ENCODE measurements at regions not wholly inside any gene's neighbourhood (a gene's known extent, or its start where the extent isn't known, plus 50 kb on each side); places are given as distances from the start of the nearest gene placed in this dataset.

DNA sequence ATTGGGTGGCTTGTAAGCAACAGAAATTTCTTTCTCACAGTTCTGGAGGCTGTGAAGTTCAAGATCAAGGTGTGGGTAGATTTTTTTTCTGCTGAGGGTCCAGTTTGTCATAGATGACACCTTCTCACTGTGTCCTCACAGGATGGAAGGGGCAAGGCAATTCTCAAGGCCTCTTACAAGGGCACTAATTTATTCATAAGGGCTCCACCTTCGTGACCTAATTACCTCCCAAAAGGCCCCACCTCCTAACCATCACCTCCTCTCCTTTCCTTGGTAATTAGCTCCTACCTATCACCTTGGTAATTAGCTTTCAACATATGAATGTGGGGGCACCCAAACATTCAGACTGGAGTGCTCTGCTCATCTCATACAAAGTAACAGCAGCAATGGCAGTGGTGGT lies 92.3 kb upstream of the CD44 start:
- Mint-ChIP-seq H3K36me3 (no peaks in the 10 kb centered on the region), H3K4me1 (no peaks in the 10 kb centered on the region), H3K4me3 (no peak overlapping the region), H3K27ac (no peak overlapping the region), H3K27me3 (ENCODE audit: low read depth) (peaks cover 3% of the 10 kb centered on the region; the same call in 1 of the 2 replicates), H3K9me3 (peaks cover 18% of the 10 kb centered on the region)
- POLR2A ChIA-PET: no interaction called here
- CTCF ChIA-PET: interaction anchor here (1.5 kb wide), 1 partner anchor 259 kb away, joined by 3 read pairs; no protein-coding TSS in a partner anchor
- ATAC-seq (no peak), DNase-seq (ENCODE audit: low spot score) (no peak)
- TF ChIP-seq JAZF1 (CRISPR knock-in tag; IDR thresholded peaks at IDR 0.05): no peak
- no peak for TF ChIP-seq MXD4 (CRISPR knock-in tag; IDR thresholded peaks at IDR 0.05; ENCODE audit: borderline replicate concordance)
- TF ChIP-seq, protein P1, sequence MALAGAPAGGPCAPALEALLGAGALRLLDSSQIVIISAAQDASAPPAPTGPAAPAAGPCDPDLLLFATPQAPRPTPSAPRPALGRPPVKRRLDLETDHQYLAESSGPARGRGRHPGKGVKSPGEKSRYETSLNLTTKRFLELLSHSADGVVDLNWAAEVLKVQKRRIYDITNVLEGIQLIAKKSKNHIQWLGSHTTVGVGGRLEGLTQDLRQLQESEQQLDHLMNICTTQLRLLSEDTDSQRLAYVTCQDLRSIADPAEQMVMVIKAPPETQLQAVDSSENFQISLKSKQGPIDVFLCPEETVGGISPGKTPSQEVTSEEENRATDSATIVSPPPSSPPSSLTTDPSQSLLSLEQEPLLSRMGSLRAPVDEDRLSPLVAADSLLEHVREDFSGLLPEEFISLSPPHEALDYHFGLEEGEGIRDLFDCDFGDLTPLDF (CRISPR knock-in tag; IDR thresholded peaks at IDR 0.05): no peak
- TF ChIP-seq GABPB1 (CRISPR knock-in tag; IDR thresholded peaks at IDR 0.05): no peak
- TF ChIP-seq NR1H2 (CRISPR knock-in tag; IDR thresholded peaks at IDR 0.05): no peak
- no peak for TF ChIP-seq FOXK1 (CRISPR knock-in tag; IDR thresholded peaks at IDR 0.05)
- TF ChIP-seq, protein P2, sequence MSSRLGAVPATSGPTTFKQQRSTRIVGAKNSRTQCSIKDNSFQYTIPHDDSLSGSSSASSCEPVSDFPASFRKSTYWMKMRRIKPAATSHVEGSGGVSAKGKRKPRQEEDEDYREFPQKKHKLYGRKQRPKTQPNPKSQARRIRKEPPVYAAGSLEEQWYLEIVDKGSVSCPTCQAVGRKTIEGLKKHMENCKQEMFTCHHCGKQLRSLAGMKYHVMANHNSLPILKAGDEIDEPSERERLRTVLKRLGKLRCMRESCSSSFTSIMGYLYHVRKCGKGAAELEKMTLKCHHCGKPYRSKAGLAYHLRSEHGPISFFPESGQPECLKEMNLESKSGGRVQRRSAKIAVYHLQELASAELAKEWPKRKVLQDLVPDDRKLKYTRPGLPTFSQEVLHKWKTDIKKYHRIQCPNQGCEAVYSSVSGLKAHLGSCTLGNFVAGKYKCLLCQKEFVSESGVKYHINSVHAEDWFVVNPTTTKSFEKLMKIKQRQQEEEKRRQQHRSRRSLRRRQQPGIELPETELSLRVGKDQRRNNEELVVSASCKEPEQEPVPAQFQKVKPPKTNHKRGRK (CRISPR knock-in tag; IDR thresholded peaks at IDR 0.05; ENCODE audit: borderline replicate concordance): no peak
- no peak for TF ChIP-seq TCF7 (CRISPR knock-in tag; IDR thresholded peaks at IDR 0.05; ENCODE audit: low read depth)
- TF ChIP-seq NR3C1 (CRISPR knock-in tag; conservative IDR thresholded peaks at IDR 0.05; ENCODE audit: low read depth): no peak
- TF ChIP-seq RORB (CRISPR knock-in tag; IDR thresholded peaks at IDR 0.05): no peak
- TF ChIP-seq, protein P3, sequence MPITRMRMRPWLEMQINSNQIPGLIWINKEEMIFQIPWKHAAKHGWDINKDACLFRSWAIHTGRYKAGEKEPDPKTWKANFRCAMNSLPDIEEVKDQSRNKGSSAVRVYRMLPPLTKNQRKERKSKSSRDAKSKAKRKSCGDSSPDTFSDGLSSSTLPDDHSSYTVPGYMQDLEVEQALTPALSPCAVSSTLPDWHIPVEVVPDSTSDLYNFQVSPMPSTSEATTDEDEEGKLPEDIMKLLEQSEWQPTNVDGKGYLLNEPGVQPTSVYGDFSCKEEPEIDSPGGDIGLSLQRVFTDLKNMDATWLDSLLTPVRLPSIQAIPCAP (CRISPR knock-in tag; IDR thresholded peaks at IDR 0.05): no peak
- no peak for TF ChIP-seq ZNF423 (CRISPR knock-in tag; IDR thresholded peaks at IDR 0.05)
- no peak for TF ChIP-seq ZNF232 (CRISPR knock-in tag; IDR thresholded peaks at IDR 0.05)
- TF ChIP-seq ZNF416 (CRISPR knock-in tag; IDR thresholded peaks at IDR 0.05): no peak
- TF ChIP-seq, protein P4, sequence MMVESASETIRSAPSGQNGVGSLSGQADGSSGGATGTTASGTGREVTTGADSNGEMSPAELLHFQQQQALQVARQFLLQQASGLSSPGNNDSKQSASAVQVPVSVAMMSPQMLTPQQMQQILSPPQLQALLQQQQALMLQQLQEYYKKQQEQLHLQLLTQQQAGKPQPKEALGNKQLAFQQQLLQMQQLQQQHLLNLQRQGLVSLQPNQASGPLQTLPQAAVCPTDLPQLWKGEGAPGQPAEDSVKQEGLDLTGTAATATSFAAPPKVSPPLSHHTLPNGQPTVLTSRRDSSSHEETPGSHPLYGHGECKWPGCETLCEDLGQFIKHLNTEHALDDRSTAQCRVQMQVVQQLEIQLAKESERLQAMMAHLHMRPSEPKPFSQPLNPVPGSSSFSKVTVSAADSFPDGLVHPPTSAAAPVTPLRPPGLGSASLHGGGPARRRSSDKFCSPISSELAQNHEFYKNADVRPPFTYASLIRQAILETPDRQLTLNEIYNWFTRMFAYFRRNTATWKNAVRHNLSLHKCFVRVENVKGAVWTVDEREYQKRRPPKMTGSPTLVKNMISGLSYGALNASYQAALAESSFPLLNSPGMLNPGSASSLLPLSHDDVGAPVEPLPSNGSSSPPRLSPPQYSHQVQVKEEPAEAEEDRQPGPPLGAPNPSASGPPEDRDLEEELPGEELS (CRISPR knock-in tag; IDR thresholded peaks at IDR 0.05): no peak
- TF ChIP-seq, protein P5, sequence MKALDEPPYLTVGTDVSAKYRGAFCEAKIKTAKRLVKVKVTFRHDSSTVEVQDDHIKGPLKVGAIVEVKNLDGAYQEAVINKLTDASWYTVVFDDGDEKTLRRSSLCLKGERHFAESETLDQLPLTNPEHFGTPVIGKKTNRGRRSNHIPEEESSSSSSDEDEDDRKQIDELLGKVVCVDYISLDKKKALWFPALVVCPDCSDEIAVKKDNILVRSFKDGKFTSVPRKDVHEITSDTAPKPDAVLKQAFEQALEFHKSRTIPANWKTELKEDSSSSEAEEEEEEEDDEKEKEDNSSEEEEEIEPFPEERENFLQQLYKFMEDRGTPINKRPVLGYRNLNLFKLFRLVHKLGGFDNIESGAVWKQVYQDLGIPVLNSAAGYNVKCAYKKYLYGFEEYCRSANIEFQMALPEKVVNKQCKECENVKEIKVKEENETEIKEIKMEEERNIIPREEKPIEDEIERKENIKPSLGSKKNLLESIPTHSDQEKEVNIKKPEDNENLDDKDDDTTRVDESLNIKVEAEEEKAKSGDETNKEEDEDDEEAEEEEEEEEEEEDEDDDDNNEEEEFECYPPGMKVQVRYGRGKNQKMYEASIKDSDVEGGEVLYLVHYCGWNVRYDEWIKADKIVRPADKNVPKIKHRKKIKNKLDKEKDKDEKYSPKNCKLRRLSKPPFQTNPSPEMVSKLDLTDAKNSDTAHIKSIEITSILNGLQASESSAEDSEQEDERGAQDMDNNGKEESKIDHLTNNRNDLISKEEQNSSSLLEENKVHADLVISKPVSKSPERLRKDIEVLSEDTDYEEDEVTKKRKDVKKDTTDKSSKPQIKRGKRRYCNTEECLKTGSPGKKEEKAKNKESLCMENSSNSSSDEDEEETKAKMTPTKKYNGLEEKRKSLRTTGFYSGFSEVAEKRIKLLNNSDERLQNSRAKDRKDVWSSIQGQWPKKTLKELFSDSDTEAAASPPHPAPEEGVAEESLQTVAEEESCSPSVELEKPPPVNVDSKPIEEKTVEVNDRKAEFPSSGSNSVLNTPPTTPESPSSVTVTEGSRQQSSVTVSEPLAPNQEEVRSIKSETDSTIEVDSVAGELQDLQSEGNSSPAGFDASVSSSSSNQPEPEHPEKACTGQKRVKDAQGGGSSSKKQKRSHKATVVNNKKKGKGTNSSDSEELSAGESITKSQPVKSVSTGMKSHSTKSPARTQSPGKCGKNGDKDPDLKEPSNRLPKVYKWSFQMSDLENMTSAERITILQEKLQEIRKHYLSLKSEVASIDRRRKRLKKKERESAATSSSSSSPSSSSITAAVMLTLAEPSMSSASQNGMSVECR (CRISPR knock-in tag; IDR thresholded peaks at IDR 0.05; ENCODE audit: borderline replicate concordance): no peak
- TF ChIP-seq CREB1 (CRISPR knock-in tag; IDR thresholded peaks at IDR 0.05): no peak
- no peak for TF ChIP-seq TP53 (CRISPR knock-in tag; IDR thresholded peaks at IDR 0.05)
- TF ChIP-seq, protein P6, sequence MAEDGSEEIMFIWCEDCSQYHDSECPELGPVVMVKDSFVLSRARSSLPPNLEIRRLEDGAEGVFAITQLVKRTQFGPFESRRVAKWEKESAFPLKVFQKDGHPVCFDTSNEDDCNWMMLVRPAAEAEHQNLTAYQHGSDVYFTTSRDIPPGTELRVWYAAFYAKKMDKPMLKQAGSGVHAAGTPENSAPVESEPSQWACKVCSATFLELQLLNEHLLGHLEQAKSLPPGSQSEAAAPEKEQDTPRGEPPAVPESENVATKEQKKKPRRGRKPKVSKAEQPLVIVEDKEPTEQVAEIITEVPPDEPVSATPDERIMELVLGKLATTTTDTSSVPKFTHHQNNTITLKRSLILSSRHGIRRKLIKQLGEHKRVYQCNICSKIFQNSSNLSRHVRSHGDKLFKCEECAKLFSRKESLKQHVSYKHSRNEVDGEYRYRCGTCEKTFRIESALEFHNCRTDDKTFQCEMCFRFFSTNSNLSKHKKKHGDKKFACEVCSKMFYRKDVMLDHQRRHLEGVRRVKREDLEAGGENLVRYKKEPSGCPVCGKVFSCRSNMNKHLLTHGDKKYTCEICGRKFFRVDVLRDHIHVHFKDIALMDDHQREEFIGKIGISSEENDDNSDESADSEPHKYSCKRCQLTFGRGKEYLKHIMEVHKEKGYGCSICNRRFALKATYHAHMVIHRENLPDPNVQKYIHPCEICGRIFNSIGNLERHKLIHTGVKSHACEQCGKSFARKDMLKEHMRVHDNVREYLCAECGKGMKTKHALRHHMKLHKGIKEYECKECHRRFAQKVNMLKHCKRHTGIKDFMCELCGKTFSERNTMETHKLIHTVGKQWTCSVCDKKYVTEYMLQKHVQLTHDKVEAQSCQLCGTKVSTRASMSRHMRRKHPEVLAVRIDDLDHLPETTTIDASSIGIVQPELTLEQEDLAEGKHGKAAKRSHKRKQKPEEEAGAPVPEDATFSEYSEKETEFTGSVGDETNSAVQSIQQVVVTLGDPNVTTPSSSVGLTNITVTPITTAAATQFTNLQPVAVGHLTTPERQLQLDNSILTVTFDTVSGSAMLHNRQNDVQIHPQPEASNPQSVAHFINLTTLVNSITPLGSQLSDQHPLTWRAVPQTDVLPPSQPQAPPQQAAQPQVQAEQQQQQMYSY (CRISPR knock-in tag; IDR thresholded peaks at IDR 0.05): no peak
